Midbrain (tissue), 1 donor: ENCODE measurements at regions not wholly inside any gene's neighbourhood (a gene's known extent, or its start where the extent isn't known, plus 50 kb on each side); places are given as distances from the start of the nearest gene placed in this dataset.

Experiments
- DNase-seq: peaks from one replicate; lab custom pipeline; 2025; lab: John Stamatoyannopoulos, UW

DNA sequence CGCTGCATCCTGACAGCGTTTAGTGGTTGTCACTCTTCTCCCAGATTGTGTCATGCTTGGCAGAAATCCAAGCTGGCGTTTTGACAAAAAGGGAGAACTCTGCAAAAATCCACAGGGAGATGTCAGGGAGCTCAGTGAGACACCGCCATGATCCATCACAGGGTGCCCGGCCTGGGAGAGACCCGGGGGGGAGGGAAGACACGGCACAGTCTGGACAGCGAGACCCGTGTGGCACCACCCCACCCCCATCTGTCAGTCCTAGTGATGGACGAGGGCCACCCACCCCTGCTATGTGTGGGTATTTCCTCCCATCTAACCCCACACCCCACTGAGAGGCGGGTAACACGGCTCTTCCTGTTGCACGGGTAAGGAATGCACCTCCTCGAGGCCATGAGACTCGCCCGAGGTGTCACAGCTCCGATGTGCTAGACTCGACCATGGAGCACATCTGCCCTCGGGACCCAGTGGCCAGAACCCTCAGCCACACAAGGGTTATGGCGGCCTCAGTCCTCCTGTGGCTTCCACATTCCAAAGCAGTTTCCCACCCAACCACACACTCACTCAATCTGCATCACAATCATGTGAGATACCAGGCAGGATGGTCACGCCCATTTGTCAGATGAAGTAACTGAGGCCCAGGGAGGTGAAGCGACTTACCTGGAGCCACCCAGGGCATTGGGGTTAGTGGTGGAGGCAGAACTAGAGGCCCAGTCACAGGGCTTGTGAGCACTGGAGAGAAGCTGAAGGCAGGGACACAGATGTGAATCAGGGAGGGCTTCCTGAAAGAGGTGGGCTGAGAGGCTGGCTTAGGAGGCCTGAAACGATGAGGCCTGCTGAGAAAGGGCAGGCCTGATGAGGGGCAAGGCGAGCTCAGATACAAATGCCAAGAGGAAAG lies 688.5 kb downstream of the MATN1 start:
- DNase-seq, result no peak

DNA sequence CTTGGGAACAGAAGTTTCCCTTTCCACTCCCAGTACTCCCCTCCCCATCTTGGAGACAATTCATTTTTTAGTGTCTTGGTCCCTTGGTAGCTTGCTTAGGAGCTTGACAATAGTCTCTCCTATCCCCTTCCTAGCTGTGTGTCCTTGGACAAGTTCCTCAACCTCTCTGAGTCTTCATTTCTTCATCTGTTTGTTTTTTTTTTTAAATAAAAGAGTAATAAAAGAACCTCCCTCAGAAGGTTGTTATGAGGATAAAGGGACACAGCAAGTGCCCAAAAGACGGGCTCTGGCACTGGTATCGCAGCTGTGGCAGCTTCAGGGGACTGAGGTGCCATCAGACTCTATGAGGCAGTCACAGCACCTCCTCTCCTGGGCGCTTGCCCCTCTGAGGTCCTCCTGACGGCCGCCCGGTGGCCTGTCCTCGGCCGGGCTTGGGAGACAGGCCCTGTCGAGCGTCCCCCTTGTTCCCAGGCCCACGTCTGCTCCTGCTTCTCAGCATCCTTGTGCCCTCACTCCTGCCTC lies 689.2 kb downstream of the MATN1 start:
- no peak for DNase-seq

DNA sequence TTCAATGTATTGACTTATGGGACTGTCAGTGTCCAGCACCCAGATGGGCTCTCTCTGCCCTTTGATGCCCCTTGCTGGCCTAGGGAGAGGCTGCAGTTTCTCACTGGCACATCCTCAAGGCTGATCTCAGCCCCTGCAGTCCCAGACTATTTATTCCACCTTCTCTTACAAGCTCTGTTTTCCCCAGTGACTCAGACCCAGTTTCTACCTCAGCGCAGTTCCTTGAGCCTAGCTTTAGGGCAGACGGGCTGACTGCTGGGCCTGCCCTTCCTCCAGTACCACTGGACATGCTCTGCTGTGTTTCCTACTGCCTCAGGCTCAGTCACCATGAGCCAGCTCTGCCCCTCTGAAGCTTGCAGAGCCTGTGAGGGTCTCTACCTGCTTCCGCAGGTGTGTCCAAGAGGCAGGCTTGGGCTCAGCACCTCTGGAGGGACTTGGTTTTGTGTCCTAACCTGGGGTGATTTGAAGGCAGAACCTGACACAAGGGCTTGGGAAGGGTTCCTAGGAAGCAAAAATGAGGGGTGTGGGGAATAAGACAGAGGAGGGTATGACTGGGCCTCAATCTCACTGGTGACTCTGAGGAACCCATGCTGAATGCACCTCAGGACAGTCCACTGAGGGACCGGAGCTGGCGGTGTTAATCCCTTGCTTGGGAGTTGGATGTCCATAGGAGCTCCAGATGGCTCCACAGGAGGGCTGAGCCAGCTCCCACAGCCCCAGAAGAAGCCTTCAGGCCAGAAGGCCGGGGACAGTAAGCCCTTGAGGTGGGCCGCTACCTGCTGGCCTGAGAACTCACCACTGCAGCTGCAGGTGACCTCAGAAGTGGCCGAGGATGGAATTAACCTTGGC lies 689.9 kb downstream of the MATN1 start:
- DNase-seq, result no peak

DNA sequence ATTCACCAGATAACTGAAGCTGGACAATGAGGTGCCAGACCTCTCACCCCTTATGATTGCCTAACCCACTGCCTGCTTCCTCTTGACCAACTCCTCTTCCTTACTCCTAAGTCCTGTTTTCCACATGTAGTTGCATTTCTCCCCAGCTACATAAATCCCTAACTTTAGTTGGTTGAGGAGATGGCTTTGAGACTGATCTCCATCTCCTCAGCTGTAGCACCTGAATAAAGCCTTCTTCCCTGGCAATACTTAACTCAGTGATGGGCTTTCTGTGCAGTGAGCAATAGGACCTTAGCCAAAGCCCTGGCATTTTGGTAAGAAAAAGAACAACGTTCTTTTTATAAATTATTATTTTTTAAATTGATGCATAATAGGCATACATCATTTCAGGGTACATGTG lies 691.1 kb downstream of the MATN1 start:
- DNase-seq, result no peak

DNA sequence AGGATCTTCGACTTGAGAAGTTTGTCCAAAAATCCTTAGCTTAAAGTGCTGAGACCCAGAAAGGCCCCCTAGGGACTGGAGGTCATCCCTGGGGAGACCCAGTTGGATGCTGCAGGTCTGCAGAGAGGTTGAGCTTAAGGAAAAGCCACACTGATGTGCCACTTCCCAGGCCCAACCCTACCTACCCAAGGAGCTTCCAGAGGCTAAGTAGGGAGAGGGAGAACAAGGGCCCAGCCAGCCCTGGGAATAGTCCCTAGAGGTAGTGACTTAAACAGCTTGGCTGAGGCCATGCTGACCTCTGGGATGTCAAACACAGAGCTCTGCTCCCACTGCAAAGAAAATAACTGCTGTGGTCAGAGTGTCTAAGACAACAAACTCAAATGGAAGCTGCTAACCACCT lies 693.7 kb downstream of the MATN1 start:
- DNase-seq, result no peak

DNA sequence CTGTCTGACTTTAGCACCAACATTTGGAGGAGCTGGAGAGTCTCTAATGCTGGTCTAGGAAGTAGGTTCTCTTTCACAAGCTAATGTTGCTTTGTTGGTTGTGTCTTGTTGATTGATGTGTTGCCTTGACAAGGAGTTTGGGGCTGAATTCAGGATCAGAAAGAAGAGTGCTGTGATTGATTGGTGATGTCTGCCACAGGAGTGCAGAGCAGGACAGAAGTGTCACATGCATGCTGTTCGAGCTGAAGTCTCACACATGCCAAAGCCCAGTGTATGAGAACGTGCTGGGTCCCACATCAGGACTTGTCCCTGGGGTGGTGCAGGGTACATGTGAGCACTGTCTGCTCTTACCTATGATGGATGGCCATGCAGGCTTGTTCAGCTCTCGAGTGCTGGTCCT lies 694.4 kb downstream of the MATN1 start:
- DNase-seq, result no peak

DNA sequence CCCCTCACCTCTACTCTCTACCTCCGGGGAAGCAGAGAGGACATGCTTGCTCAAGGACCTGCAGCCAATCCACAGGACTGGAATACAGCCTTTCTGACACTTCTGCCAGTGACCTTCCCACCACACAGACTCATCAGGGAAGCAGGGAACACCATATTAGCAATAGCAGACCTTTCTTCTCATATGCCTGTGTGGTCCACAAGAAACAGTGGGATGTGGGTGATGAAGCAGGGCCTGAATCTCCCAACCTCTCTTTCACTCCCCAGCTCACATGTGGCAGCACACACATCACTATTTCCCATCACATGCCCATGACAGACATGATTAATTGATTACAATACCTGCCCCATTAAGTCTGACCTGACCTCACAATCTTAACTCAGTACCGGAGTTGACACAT lies 695.1 kb downstream of the MATN1 start:
- DNase-seq, result no peak

DNA sequence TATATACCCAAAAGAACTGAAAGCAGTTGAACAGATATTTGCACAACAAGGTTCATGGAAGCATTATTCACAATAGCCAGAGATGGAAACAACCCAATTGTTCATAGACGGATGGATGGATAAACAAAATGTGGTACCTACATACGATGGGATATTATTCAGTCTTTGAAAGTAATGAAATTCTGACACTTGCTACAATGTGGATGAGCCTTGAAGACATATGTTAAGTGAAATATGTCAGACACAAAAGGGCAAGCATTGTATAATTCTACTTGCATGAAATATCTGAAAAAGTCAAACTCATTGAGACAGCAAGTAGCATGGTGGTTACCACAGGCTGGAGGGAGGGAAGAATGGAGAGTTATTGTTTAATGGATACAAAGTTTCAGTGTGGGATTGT lies 696.1 kb downstream of the MATN1 start:
- no peak for DNase-seq

DNA sequence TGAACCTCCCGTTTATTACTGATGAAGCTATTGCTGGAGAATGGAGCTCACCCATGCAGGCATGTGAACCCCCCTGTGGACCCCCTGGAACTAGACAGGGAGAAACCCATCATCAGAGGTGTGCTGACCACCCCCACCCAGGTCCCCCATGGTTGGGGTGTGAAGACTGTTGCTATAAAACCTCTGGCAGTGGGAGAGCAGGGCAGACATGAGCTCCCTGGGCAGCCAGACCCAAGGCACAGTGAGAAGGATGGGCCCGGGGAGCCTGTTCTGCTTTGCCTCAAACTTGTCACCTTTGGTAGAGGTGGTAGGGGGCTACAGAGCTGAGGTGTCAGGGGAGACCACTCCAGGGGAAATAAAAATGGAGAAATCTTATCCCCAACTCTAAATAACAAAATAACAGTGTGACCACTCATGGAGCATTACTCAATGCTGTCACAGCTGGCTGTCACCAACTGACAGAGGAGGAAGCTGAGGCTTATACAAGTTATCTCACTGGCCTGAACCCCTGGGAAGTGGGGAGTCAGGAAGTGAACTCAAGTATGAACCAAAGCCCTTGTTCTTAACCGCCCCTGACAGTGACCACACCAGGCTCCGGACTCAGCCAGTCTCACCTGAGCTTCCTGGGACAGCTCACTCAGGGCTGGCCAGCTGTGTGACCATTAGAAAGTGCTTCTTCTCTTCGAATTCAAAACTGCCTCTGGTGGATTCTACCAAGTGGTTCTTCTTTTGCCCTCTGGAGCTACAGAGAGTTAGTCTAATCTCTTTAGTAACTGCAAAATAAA lies 698.8 kb downstream of the MATN1 start:
- DNase-seq, result no peak

DNA sequence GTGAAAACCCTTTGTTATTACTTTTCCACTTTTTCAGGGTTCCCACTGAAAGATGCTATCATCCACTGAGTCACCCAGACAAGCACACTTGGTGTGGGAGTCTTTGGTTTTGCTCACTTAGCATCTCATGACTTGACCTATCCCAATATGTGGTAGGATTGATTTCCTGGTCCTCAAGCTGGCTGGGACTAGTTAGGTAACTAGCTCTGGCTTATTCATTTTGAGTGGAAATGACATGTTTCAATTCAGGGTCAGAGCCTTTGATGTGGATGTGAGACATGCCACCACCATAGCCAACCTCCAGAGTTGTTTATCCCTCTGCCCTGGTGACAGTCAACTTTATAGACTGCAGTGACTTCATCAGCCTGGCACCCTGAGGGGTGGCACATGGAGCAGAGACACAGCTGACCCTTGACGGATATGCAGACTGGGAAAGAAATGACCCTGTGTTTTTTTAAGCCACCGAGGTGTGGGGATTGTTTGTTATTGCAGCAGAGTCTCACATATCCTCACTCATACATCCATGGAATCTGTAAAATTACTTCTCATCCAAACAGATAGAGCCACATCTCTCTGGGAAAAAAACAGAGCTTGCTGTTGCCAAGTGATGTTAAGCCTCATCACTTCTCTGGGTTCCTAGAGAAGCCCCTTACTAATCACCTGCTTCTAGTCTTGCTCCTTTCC lies 699.9 kb downstream of the MATN1 start:
- DNase-seq, result no peak

DNA sequence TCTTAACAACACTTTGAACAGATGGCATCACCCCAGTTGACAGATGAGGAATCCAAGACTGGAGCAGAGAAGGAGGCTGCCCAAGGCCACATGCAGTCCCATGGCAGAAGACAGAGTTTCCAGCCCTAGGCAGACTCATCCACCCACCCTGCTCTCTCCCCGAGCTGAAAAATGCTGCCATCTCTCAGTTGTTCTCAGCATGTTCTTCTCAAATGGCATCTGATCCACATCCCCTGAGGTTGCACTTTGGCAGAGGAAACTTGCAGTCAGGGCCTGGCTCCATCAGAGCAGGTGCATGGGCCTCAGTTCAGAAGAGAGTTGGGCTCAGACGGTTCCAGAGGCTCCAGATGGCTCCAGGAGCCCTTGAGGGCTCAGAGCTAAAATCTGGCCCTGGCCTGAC lies 709.4 kb downstream of the MATN1 start:
- no peak for DNase-seq

DNA sequence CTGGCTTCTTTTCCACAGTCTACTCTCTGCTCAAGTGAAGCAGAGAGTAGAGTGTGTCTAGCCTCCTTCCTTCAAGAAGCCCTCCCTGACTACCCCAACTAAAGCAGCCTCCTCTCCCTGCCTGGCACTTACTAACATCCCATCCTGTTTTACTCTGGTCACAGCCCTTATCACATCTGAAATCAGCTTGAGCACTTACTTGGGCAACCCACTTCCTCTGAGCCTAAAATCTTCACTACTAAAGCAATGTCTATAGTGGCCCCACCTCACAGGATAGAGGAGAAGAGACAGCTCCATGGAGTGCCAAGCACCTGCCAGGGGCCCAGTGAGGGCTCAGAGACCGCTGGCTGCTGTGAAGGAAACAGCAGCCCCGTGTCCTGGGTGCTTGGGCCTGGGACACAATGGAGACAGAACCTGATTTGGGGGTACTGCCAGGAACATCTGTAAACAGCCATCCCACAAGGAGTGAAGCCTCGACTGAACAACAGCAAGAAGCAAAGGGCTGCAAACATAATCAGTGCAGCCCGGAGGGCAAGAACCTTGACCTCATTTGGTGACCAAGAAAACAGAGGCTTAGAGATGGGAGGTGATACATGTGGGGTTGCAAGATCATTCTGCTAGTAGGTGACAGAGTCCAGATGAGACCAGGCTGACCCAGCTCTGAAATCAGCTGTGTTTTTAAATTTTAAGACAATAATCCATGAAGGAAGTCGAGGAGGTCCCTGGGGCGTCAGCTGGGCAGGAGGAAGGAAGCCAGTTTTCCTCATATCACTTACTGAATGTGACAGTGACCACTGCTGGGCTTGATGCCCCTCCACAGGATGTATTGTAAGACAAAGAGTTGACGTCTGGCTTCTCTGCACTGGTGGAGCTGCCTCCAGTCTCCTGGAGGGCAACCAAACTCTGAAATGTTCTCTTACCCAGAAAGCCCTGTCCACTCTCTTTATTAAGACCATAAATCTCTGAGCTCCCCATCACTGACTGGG lies 710.6 kb downstream of the MATN1 start:
- no peak for DNase-seq

DNA sequence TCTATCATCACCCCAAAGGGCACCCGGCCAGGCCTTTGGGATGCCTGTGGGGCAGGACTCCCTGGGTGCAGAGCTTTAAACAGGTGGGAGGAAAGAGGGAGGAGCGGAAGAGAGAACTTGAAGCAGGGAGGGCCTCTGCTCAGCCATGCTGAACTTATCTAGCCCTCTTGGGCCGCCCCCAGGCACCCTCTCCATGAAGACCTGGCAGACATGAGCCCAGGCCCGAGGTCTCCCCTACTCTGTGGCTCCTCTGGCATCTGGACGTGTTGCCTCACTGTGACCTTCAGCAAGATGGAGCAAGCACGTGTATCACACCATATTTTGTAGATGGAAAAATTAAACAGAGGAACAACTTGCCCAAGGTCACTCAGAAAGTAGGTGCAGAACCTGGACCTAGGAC lies 711.4 kb downstream of the MATN1 start:
- no peak for DNase-seq

DNA sequence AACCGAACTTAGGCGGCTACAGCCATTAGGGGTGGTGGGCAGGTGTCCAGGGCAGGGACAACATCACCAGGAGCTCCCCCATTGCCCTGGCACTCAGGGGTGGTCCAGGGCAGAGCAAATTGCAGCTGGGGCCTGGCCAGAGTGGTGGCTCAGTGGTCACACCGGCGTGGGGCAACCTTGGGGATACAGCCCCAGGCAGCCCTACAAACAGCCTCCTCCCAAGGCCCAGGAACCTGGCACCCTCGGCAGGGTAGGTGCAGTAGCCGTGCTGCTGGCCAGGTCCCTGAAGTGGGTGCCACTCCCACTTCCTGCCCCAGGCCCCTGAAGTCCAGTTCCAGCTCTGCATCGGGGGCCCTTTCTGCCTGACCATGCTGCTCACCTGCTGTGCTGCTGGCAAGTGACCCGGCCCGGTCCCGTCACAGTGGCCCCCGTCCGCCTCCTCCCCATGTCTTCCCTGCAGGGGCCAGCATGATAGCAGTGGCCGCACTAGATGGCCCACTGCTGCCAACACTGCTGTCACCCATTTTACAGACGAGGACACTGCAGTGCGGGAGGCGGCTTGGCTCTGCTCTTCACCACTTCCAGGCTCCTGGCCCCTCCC lies 712.8 kb downstream of the MATN1 start:
- DNase-seq, result no peak

DNA sequence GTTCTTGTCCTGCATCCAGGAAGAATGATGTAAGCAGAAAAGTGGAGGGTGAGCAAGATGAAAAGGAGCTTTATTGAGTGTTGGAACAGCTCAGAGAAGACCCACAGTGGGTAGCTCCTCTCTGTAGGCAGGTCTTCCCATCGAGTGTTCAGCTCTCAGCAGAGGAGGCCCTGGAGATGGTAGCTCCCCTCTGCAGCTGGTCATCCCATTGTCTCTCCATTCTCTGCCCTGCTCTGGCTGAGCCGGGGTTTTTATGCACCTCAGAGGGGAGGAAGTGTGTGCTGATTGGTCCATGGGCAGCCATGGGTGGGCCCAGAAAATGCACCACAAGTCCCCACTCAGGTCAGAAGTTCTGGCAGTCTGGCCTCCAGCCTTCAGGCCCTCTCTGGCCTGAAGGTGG lies 713.7 kb downstream of the MATN1 start:
- DNase-seq, result no peak

DNA sequence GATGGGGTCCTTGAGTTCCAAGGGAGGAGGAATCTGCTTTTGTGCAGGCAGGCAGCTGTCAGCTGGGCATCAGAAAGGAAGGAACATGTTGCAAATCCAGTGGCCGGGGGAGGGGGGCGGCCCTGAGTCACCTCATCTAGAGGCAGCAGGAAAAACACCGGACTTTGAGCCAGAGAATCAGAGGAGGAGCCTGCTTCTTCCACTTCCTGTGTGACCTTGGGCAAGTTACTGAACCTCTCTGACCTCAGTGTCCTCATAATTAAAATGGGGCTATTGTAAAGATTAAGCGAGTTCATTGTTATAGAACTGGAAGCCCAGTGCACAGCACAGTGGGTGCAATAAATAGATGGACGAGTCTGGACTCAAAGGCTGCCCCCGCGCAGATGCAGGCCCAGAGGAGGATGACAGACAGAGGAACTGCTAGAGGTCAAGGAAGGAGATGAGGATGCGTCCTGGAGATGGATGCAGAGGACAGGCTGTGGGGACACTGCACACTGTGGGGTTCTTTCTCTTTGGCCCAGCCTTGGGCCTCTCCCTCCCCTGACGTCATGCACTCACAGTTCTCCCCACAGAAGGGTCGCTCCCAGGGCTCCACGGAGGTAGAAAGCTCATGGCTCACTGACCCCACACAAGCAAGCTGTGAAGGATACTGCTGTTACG lies 714.3 kb downstream of the MATN1 start:
- DNase-seq, result no peak

DNA sequence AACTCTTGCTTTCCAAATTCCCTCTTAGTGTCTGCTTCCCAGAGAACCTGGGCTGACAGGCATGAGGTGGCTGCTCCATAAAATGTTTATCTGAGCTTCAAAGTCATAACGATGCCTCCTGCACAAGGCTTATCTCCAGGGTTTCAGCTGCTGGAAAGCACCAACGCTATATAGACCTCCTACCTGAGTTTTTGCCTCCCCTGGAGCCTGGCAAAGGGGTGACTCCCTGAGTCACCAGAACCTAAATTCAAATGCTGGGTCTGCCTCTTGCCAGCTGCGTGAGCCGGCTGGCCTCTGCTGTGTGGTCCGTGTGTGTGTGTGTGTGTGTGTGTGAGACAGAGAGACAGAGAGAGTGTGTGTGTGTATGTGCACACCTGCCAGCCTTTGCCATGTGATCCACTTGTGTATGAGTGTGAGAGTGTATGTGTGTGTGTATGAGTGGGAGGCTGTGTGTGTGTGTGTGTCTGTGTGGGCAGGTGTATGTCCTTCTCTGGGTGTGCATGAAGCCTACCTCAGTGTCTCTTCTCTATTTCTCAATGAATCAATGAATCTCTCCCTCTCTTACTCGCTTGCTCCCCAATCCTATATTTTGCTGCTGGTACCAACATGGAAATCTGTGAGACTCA lies 714.9 kb downstream of the MATN1 start:
- no peak for DNase-seq

DNA sequence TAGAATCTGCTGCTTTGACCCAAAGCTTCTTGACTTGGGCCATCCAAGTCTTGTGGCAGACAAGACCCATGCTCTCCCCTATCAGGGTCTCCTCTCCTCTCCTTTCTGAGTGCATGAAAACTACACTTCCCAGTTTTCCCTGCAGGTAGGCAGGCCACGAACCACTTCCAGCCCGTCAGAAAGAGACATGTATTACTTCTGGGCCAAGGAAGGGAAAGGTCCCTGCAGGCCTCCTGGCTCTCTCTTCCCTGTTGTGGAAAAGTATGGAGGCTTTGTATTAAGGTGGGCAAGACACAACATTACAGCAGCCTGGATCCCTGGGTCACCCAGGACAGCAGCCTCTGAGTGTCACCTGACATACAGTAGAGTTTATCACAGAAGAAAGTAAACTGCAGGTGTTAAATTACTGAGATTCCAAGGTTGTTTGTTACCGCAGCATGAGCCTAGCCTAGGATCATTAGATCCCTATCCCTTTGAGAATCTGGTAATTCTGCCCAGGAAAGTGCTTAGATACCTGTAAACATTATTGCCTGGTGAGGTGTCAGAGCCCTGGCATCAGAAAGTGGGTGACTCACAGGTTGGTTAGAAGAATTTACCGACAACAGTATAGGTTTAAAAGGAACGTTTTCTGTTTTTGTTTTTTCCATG lies 717.3 kb downstream of the MATN1 start:
- no peak for DNase-seq

DNA sequence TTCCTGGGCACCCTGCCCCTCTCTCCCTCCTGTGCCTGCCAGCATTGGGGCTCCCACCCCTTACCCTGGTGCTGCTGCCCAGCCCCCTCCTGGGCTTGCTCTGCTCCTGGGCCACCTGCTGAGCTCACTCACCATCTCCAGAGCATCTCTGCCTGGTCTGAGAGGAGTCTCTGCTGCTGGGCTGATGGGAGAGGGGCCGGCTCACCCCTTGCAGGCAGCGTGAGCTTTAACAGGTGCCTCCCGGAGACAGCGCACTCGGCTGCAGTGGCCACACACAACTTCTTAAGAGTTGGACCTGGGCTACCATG lies 721.7 kb downstream of the MATN1 start:
- DNase-seq, result no peak
